ENCODE measurements at regions not wholly inside any gene's neighbourhood (a gene's known extent, or its start where the extent isn't known, plus 50 kb on each side); places are given as distances from the start of the nearest gene placed in this dataset.

DNA sequence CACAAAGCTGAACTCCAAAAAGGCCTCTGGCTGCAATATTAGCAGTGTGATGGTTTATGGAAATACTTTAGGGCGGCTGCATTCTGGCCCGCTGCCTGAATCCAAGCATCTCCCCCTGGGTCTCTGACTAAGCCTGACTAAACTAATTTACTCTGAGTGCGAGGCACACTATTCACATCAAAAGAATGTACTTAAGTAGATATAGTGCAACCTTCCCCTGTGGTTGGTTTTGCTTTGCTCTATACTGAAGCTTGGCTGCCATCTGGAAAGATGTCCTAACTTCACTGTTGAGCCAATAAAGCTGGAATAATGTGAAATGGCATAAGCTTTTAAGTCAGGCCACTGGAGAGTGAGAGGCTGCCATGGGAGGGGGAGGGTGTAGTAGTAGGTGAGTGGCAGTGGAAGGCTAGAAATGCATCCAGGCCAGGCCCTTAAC lies 321.6 kb downstream of the AASDHPPT start:
- Mint-ChIP-seq H3K4me1 (no peaks in the 10 kb centered on the region), H3K9me3 (peaks cover 5 to 20% (median 7%) of the 10 kb centered on the region in 7 donors), H3K36me3 (no peaks in the 10 kb centered on the region), H3K4me3 (no peak overlapping the region), H3K27me3 (ENCODE audit: low read depth in 3 of 3) (peaks cover 0 to 1% (median 0%) of the 10 kb centered on the region in 3 donors), H3K27ac (no peak overlapping the region)
- Histone ChIP-seq H3K4me2 (replicated peaks; ENCODE audit: extremely low read depth, low read length, poor library complexity, severe bottlenecking) (no peak overlapping the region), H3K27ac (ENCODE audit: low read depth in 1 of 2, low read length in 2 of 2) (no peak overlapping the region), H3K27me3 (ENCODE audit: control insufficient read depth in 2 of 2, insufficient read depth in 2 of 2, low read length in 2 of 2) (no peaks in the 10 kb centered on the region), H4K20me1 (ENCODE audit: insufficient read depth, low read length) (no peaks in the 10 kb centered on the region), H3K36me3 (replicated peaks in 1 of 2; ENCODE audit: control insufficient read depth in 1 of 2, insufficient read depth in 2 of 2, low read length in 2 of 2) (no peaks in the 10 kb centered on the region), H3K9ac (ENCODE audit: insufficient read depth, low read length, poor library complexity, severe bottlenecking) (no peak overlapping the region), H3K4me1 (ENCODE audit: control insufficient read depth in 1 of 2, insufficient read depth in 2 of 2, low read length in 2 of 2) (no peaks in the 10 kb centered on the region), H3K4me3 (replicated peaks in 1 of 3; ENCODE audit: low read depth in 2 of 3, low read length in 3 of 3) (no peak overlapping the region), H3K9me3 (replicated peaks in 1 of 2; ENCODE audit: control insufficient read depth in 1 of 2, insufficient read depth in 1 of 2, low read length in 2 of 2) (peaks cover 19 to 20% of the 10 kb centered on the region in 2 donors), H3K79me2 (ENCODE audit: insufficient read depth, low read length) (no peaks in the 10 kb centered on the region), H2AFZ (ENCODE audit: insufficient read depth, low read depth, low read length, poor library complexity, severe bottlenecking) (no peak overlapping the region)
- no peak for DNase-seq
- intact Hi-C loops (cut with micrococcal nuclease): no loop called here
- WGBS (ENCODE audit: insufficient coverage): no CpG with 5 or more reads among the region's 3 CpGs
- TF ChIP-seq, protein P1, sequence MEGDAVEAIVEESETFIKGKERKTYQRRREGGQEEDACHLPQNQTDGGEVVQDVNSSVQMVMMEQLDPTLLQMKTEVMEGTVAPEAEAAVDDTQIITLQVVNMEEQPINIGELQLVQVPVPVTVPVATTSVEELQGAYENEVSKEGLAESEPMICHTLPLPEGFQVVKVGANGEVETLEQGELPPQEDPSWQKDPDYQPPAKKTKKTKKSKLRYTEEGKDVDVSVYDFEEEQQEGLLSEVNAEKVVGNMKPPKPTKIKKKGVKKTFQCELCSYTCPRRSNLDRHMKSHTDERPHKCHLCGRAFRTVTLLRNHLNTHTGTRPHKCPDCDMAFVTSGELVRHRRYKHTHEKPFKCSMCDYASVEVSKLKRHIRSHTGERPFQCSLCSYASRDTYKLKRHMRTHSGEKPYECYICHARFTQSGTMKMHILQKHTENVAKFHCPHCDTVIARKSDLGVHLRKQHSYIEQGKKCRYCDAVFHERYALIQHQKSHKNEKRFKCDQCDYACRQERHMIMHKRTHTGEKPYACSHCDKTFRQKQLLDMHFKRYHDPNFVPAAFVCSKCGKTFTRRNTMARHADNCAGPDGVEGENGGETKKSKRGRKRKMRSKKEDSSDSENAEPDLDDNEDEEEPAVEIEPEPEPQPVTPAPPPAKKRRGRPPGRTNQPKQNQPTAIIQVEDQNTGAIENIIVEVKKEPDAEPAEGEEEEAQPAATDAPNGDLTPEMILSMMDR (IDR thresholded peaks at IDR 0.05): no peak

DNA sequence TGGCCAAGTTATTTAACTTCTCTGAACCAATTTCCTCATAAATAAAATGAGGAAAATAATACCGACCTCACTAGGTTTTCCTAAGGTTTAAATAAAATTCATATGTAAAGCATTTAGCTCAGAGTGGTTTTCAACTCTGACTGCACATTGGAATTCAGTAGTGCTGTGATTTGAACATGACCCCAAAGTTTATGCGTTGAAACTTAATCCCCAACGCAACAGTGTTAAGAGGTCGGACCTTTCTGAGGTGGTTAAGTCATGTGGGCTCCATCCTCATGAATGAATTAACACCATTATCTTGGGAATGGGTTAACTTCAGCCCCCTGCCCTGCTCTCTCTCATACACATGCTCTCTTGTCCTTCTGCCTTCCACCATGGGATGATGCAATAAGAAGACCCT lies 322.2 kb downstream of the AASDHPPT start:
- H3K4me2 ChIP-seq (replicated peaks; ENCODE audit: extremely low read depth, low read length, poor library complexity, severe bottlenecking): no peak overlapping the region
- H3K27me3 ChIP-seq (ENCODE audit: control insufficient read depth in 2 of 2, insufficient read depth in 2 of 2, low read length in 2 of 2): no peaks in the 10 kb centered on the region
- no peaks in the 10 kb centered on the region for H3K4me1 ChIP-seq (ENCODE audit: control insufficient read depth in 1 of 2, insufficient read depth in 2 of 2, low read length in 2 of 2)
- H3K4me3 ChIP-seq (replicated peaks in 1 of 3; ENCODE audit: low read depth in 2 of 3, low read length in 3 of 3): no peak overlapping the region
- H3K79me2 ChIP-seq (ENCODE audit: insufficient read depth, low read length): no peaks in the 10 kb centered on the region
- no peaks in the 10 kb centered on the region for H3K4me1 Mint-ChIP-seq
- no CpG with 5 or more reads among the region's 4 CpGs for WGBS (ENCODE audit: insufficient coverage)
- H3K9ac ChIP-seq (ENCODE audit: insufficient read depth, low read length, poor library complexity, severe bottlenecking): no peak overlapping the region
- TF ChIP-seq, protein P1 (IDR thresholded peaks at IDR 0.05): no peak
- H3K27ac ChIP-seq (ENCODE audit: low read depth in 1 of 2, low read length in 2 of 2): no peak overlapping the region
- H3K27ac Mint-ChIP-seq: no peak overlapping the region
- no peaks in the 10 kb centered on the region for H3K36me3 ChIP-seq (replicated peaks in 1 of 2; ENCODE audit: control insufficient read depth in 1 of 2, insufficient read depth in 2 of 2, low read length in 2 of 2)
- H3K9me3 Mint-ChIP-seq: peaks cover 7 to 21% (median 10%) of the 10 kb centered on the region in 7 donors
- peaks cover 16 to 18% of the 10 kb centered on the region in 2 donors for H3K9me3 ChIP-seq (replicated peaks in 1 of 2; ENCODE audit: control insufficient read depth in 1 of 2, insufficient read depth in 1 of 2, low read length in 2 of 2)
- H3K4me3 Mint-ChIP-seq: no peak overlapping the region
- no peaks in the 10 kb centered on the region for H3K36me3 Mint-ChIP-seq
- DNase-seq: no peak
- intact Hi-C loops (cut with micrococcal nuclease): no loop called here
- H3K27me3 Mint-ChIP-seq (ENCODE audit: low read depth in 3 of 3): peaks cover 0 to under 1% (median 0%) of the 10 kb centered on the region in 3 donors
- H4K20me1 ChIP-seq (ENCODE audit: insufficient read depth, low read length): no peaks in the 10 kb centered on the region
- no peak overlapping the region for H2AFZ ChIP-seq (ENCODE audit: insufficient read depth, low read depth, low read length, poor library complexity, severe bottlenecking)
